ENCODE measurements at regions not wholly inside any gene's neighbourhood (a gene's known extent, or its start where the extent isn't known, plus 50 kb on each side); places are given as distances from the start of the nearest gene placed in this dataset.

- Histone ChIP-seq H3K4me1 (no peaks in the 10 kb centered on the region), H3K36me3 (no peaks in the 10 kb centered on the region), H3K9me3 (peaks cover 0 to 7% (median 0%) of the 10 kb centered on the region in 4 donors), H3K27me3 (no peaks in the 10 kb centered on the region), H3K4me3 (no peak overlapping the region), H3K27ac (no peak overlapping the region)
- WGBS, 5 donors, result 68 to 75% (median 72%) methylated on average over 1 of the region's 1 CpG
- DNase-seq, result no peak
- intact Hi-C loops (cut with DNase I; ENCODE audit: low total_unique reads), result no loop called here
- TF ChIP-seq POLR2AphosphoS5 (IDR thresholded peaks at IDR 0.05) (no peak), CTCF (IDR thresholded peaks at IDR 0.05) (no peak), EP300 (IDR thresholded peaks at IDR 0.05) (no peak), POLR2A (IDR thresholded peaks at IDR 0.05) (no peak)
These were observed 699.3 kb upstream of the ADGRL3 start for GRCh38 chr4:60500810-60501209.

- TF ChIP-seq POLR2AphosphoS5 (IDR thresholded peaks at IDR 0.05) (no peak), CTCF (IDR thresholded peaks at IDR 0.05) (no peak), EP300 (IDR thresholded peaks at IDR 0.05) (no peak), POLR2A (IDR thresholded peaks at IDR 0.05) (no peak)
- intact Hi-C loops (cut with DNase I; ENCODE audit: low total_unique reads), result no loop called here
- H3K4me3 ChIP-seq, result no peak overlapping the region
- no peaks in the 10 kb centered on the region for H3K27me3 ChIP-seq
- no peak for DNase-seq
- no peaks in the 10 kb centered on the region for H3K4me1 ChIP-seq
- no peaks in the 10 kb centered on the region for H3K36me3 ChIP-seq
- peaks cover 0 to 7% (median 0%) of the 10 kb centered on the region in 4 donors for H3K9me3 ChIP-seq
- H3K27ac ChIP-seq, result no peak overlapping the region
These were observed 697.4 kb upstream of the ADGRL3 start for GRCh38 chr4:60502733-60503132.

GRCh38 chr4:60506061-60506460, 694.1 kb upstream of the ADGRL3 start:
- H3K9me3 ChIP-seq, result peaks cover 0 to 7% (median 0%) of the 10 kb centered on the region in 4 donors
- H3K4me1 ChIP-seq, result no peaks in the 10 kb centered on the region
- intact Hi-C loops (cut with DNase I; ENCODE audit: low total_unique reads), result no loop called here
- no peak for TF ChIP-seq POLR2AphosphoS5 (IDR thresholded peaks at IDR 0.05)
- TF ChIP-seq POLR2A (IDR thresholded peaks at IDR 0.05), result no peak
- WGBS, 5 donors, result 32 to 57% (median 42%) methylated on average over 1 of the region's 1 CpG
- H3K36me3 ChIP-seq, result no peaks in the 10 kb centered on the region
- no peak overlapping the region for H3K27ac ChIP-seq
- DNase-seq, result no peak
- no peak overlapping the region for H3K4me3 ChIP-seq
- H3K27me3 ChIP-seq, result no peaks in the 10 kb centered on the region

- TF ChIP-seq POLR2AphosphoS5 (IDR thresholded peaks at IDR 0.05) (no peak), CTCF (IDR thresholded peaks at IDR 0.05) (no peak), EP300 (IDR thresholded peaks at IDR 0.05) (no peak), POLR2A (IDR thresholded peaks at IDR 0.05) (no peak)
- H3K27me3 ChIP-seq, result no peaks in the 10 kb centered on the region
- no peak for DNase-seq
- WGBS, 5 donors, result 70 to 84% (median 79%) methylated on average over 3 of the region's 3 CpGs
- no peak overlapping the region for H3K27ac ChIP-seq
- H3K36me3 ChIP-seq, result no peaks in the 10 kb centered on the region
- no peaks in the 10 kb centered on the region for H3K4me1 ChIP-seq
- no peak overlapping the region for H3K4me3 ChIP-seq
- intact Hi-C loops (cut with DNase I; ENCODE audit: low total_unique reads), result no loop called here
- no peaks in the 10 kb centered on the region for H3K9me3 ChIP-seq
These were observed 677.9 kb upstream of the ADGRL3 start for GRCh38 chr4:60522265-60522664.

- H3K27me3 ChIP-seq, result no peaks in the 10 kb centered on the region
- H3K4me3 ChIP-seq, result no peak overlapping the region
- TF ChIP-seq POLR2A (IDR thresholded peaks at IDR 0.05), result no peak
- no peak for TF ChIP-seq CTCF (IDR thresholded peaks at IDR 0.05)
- TF ChIP-seq EP300 (IDR thresholded peaks at IDR 0.05), result no peak
- no peak for TF ChIP-seq POLR2AphosphoS5 (IDR thresholded peaks at IDR 0.05)
- no peaks in the 10 kb centered on the region for H3K36me3 ChIP-seq
- intact Hi-C loops (cut with DNase I; ENCODE audit: low total_unique reads), result no loop called here
- no peaks in the 10 kb centered on the region for H3K9me3 ChIP-seq
- H3K27ac ChIP-seq, result no peak overlapping the region
- no peaks in the 10 kb centered on the region for H3K4me1 ChIP-seq
- WGBS, 5 donors, result 65 to 77% (median 69%) methylated on average over 4 of the region's 4 CpGs
- no peak for DNase-seq
These were observed 668.2 kb upstream of the ADGRL3 start for GRCh38 chr4:60531776-60532379.
